ENCODE measurements at regions not wholly inside any gene's neighbourhood (a gene's known extent, or its start where the extent isn't known, plus 50 kb on each side); places are given as distances from the start of the nearest gene placed in this dataset.

DNA sequence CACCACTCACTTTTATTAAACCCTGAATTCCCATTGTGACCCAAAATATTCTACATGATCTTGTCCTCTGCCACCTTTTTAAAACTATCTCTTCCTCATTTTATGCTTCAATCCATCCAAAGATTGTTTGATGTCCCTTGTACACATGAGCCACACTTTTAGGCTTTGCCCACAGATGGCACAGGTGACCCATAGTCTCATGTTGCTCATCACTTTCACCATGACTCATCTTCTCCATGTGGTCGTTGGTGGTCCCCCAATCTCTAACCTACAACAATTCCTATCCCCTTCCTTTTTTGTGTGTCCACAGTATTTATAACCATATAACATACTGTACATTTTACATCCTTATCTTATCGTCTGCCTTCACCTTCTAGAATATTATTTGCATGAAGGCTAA, 271.5 kb upstream of the ZWINT start:
- POLR2A ChIA-PET (ENCODE audit: partially characterized antibody): no interaction called here
- DNase-seq: no peak
- CTCF ChIA-PET (ENCODE audit: partially characterized antibody): no interaction called here
- Mint-ChIP-seq H3K36me3 (no peaks in the 10 kb centered on the region), H3K4me1 (no peaks in the 10 kb centered on the region), H3K9me3 (peaks cover 0 to 21% (median 7%) of the 10 kb centered on the region in 8 donors), H3K27me3 (no peaks in the 10 kb centered on the region), H3K27ac (no peak overlapping the region), H3K4me3 (no peak overlapping the region)
- no peaks in the 10 kb centered on the region for H3K4me1 ChIP-seq (ENCODE audit: insufficient read depth, low read length)
- no peaks in the 10 kb centered on the region for H3K36me3 ChIP-seq (ENCODE audit: insufficient read depth, low read length)
- H3K27ac ChIP-seq (ENCODE audit: low read depth, low read length): no peak overlapping the region
- intact Hi-C loops (cut with micrococcal nuclease): no loop called here
- no peaks in the 10 kb centered on the region for H3K27me3 ChIP-seq (ENCODE audit: insufficient read depth, low read length)
- no peak overlapping the region for H3K4me3 ChIP-seq (ENCODE audit: low read length in 2 of 2)
- H3K9me3 ChIP-seq (ENCODE audit: control insufficient read depth in 1 of 2, low read length in 2 of 2): no peaks in the 10 kb centered on the region

DNA sequence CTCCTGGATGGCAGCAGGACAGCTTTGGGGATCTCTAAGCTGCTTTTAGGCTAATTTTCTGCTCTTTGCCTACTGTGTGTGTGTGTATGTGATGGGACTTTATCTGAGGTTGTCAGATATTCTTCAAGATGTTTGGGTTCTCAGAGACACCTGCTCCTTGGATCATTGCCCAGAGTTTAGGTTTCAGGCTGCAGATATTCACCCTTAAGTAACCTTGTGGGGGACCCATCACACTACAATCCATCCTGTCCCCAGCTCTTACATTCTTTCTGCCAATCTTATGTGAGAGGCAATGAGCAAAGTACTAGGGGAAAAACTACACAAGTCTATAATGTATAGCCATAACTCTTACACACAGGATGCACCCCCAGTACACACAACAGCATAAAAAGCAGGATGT, 263.0 kb upstream of the ZWINT start:
- H3K4me3 Mint-ChIP-seq: no peak overlapping the region

DNA sequence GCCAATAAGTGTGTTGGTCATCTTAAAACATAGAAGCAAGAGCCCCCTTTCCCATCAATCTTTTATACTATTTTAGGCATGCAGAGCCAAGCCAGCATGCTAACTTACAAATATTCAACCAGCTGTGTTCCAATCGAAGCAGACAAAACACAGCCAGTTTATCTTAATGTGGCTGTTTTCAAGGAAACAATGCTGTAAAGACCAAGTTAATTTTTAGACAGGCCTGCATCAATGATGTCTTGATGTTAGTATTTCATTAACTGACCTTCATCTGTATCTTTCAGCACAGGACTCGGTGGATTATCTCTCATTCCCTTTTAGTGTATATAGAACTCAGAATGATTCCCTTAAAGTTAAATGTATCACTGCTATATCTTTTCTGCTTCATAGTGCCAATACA, 262.0 kb upstream of the ZWINT start:
- Mint-ChIP-seq H3K4me3 (peak overlapping the region in 2 of 8 donors; percentile 51 to 74), H3K27ac (no peak overlapping the region), H3K36me3 (no peaks in the 10 kb centered on the region), H3K9me3 (peaks cover 0 to 10% (median 4%) of the 10 kb centered on the region in 8 donors), H3K27me3 (no peaks in the 10 kb centered on the region), H3K4me1 (peaks cover 0 to 3% (median 0%) of the 10 kb centered on the region in 4 donors)
- Histone ChIP-seq H3K4me1 (ENCODE audit: insufficient read depth, low read length) (no peaks in the 10 kb centered on the region), H3K36me3 (ENCODE audit: insufficient read depth, low read length) (no peaks in the 10 kb centered on the region), H3K27me3 (ENCODE audit: insufficient read depth, low read length) (no peaks in the 10 kb centered on the region), H3K27ac (ENCODE audit: low read depth, low read length) (no peak overlapping the region), H3K4me3 (ENCODE audit: low read length in 2 of 2) (no peak overlapping the region), H3K9me3 (ENCODE audit: control insufficient read depth in 1 of 2, low read length in 2 of 2) (no peaks in the 10 kb centered on the region)
- ChIA-PET CTCF (ENCODE audit: partially characterized antibody) (no interaction called here), POLR2A (ENCODE audit: partially characterized antibody) (no interaction called here)
- no peak for DNase-seq
- intact Hi-C loops (cut with micrococcal nuclease): no loop called here

More for the DNA sequence above, 263.0 kb upstream of the ZWINT start:
- no peaks in the 10 kb centered on the region for H3K27me3 Mint-ChIP-seq
- POLR2A ChIA-PET (ENCODE audit: partially characterized antibody): no interaction called here
- H3K27ac Mint-ChIP-seq: no peak overlapping the region
- CTCF ChIA-PET (ENCODE audit: partially characterized antibody): interaction anchor here (0.9 kb wide), 1 partner anchor 10 kb away, joined by 3 read pairs; no protein-coding TSS in a partner anchor
- no peaks in the 10 kb centered on the region for H3K27me3 ChIP-seq (ENCODE audit: insufficient read depth, low read length)
- no peak for DNase-seq
- peaks cover 0 to 10% (median 4%) of the 10 kb centered on the region in 8 donors for H3K9me3 Mint-ChIP-seq
- peaks cover 0 to 3% (median 0%) of the 10 kb centered on the region in 4 donors for H3K4me1 Mint-ChIP-seq
- no peaks in the 10 kb centered on the region for H3K4me1 ChIP-seq (ENCODE audit: insufficient read depth, low read length)
- intact Hi-C loops (cut with micrococcal nuclease): no loop called here
- no peak overlapping the region for H3K4me3 ChIP-seq (ENCODE audit: low read length in 2 of 2)
- no peak overlapping the region for H3K27ac ChIP-seq (ENCODE audit: low read depth, low read length)
- H3K36me3 Mint-ChIP-seq: no peaks in the 10 kb centered on the region
- no peaks in the 10 kb centered on the region for H3K9me3 ChIP-seq (ENCODE audit: control insufficient read depth in 1 of 2, low read length in 2 of 2)
- no peaks in the 10 kb centered on the region for H3K36me3 ChIP-seq (ENCODE audit: insufficient read depth, low read length)

DNA sequence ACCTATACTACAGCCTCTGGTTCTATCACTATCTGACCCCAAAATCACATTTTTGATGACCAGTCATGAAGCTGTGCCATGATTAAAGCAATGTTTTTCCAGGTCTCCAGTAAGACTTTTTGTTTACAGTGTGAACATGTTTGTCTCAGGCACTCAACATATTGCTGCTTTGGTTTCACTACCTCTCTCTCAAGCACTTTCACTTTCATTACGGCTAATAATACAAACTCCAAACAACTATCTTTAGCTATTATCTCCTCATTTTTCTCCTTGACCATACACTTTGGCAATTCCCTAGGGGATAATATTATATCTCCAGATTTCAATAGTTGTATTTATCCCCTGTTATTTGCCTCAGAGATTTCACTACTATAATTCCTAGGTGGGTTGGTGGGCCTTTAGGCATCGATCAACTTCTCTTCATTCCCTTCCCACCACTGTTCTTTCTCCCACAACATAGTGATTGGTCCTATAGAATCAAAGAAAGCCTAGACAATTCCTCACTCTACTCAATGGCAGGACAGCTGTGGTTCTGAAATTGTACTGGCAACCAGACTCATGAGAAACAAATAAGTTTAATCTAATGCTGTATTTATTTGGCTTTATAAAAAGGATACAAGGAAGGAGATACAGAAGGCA, 261.4 kb upstream of the ZWINT start:
- Histone ChIP-seq H3K4me1 (ENCODE audit: insufficient read depth, low read length) (no peaks in the 10 kb centered on the region), H3K27ac (ENCODE audit: low read depth, low read length) (no peak overlapping the region), H3K27me3 (ENCODE audit: insufficient read depth, low read length) (no peaks in the 10 kb centered on the region), H3K36me3 (ENCODE audit: insufficient read depth, low read length) (no peaks in the 10 kb centered on the region), H3K9me3 (ENCODE audit: control insufficient read depth in 1 of 2, low read length in 2 of 2) (no peaks in the 10 kb centered on the region), H3K4me3 (ENCODE audit: low read length in 2 of 2) (no peak overlapping the region)
- DNase-seq: no peak
- POLR2A ChIA-PET (ENCODE audit: partially characterized antibody): no interaction called here
- peak overlapping the region in 6 of 8 donors; percentile 19 to 74 (median 51) for H3K4me3 Mint-ChIP-seq
- H3K27me3 Mint-ChIP-seq: no peaks in the 10 kb centered on the region
- peaks cover 0 to 3% (median 0%) of the 10 kb centered on the region in 4 donors for H3K4me1 Mint-ChIP-seq
- H3K27ac Mint-ChIP-seq: no peak overlapping the region
- H3K36me3 Mint-ChIP-seq: no peaks in the 10 kb centered on the region
- CTCF ChIA-PET (ENCODE audit: partially characterized antibody): no interaction called here
- H3K9me3 Mint-ChIP-seq: peaks cover 0 to 10% (median 5%) of the 10 kb centered on the region in 8 donors
- intact Hi-C loops (cut with micrococcal nuclease): no loop called here

DNA sequence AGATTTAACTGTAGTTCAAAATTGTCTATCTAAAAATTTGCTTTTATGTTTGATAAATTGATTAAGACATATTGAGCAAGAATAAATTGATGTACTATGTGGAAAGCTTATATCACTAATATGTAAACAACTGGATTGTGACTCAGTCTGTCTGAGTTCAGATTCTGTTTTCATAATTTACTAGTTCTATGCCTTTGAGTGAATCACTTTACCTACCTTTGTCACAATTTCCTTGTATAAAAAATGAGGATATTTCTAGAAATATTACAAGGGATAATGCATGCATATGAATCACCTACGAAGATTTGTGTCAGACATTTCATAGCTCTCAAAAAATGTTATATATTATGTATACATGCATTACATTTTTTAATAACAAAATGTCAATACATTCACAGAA, 245.1 kb upstream of the ZWINT start:
- Mint-ChIP-seq H3K27ac (no peak overlapping the region), H3K4me3 (no peak overlapping the region), H3K4me1 (no peaks in the 10 kb centered on the region), H3K27me3 (no peaks in the 10 kb centered on the region), H3K36me3 (no peaks in the 10 kb centered on the region), H3K9me3 (peaks cover 0 to 7% (median 3%) of the 10 kb centered on the region in 8 donors)
- Histone ChIP-seq H3K9me3 (ENCODE audit: control insufficient read depth in 1 of 2, low read length in 2 of 2) (no peaks in the 10 kb centered on the region), H3K4me1 (ENCODE audit: insufficient read depth, low read length) (no peaks in the 10 kb centered on the region), H3K27ac (ENCODE audit: low read depth, low read length) (no peak overlapping the region), H3K4me3 (ENCODE audit: low read length in 2 of 2) (no peak overlapping the region), H3K36me3 (ENCODE audit: insufficient read depth, low read length) (no peaks in the 10 kb centered on the region), H3K27me3 (ENCODE audit: insufficient read depth, low read length) (no peaks in the 10 kb centered on the region)
- no peak for DNase-seq
- intact Hi-C loops (cut with micrococcal nuclease): no loop called here
- ChIA-PET CTCF (ENCODE audit: partially characterized antibody) (no interaction called here), POLR2A (ENCODE audit: partially characterized antibody) (no interaction called here)

DNA sequence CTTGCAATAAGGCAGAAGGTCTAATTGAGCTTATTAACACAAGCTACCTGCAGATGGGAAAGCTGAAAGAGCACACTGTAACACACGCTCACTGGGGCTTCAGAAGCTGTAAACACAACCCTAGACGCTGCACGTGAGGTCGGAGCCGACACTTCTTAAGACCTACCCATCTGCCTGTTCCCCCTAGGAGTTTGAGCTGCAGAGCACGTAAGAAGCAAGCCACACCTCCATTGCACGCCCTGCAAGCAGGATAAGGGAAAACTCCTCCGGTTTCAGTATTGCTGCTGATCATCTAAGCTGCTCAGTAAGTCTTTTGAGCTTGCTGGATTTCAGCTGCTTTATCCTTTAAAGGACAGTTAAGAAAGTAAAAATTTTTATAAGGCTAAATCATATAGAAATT, 244.0 kb upstream of the ZWINT start:
- CTCF ChIA-PET (ENCODE audit: partially characterized antibody): no interaction called here
- POLR2A ChIA-PET (ENCODE audit: partially characterized antibody): no interaction called here

DNA sequence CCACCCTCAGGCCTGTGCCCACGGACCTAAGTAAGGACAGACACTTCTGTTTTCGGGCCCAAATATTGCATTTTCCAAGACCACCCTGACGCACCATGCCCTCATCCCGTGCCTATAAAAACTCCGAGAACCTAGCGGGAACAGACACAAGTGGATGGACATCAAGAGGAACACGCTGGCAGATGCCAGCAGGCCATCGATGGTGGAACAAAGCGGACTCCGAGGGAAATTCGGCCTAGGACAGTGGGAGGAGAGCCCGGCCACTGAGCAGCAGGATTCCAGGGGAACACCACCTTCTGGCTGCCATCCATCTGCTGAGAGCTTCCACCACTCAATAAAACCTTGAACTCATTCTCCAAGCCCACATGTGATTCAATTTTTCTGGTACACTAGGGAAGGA, 243.6 kb upstream of the ZWINT start:
- no peak for DNase-seq
- Histone ChIP-seq H3K36me3 (ENCODE audit: insufficient read depth, low read length) (no peaks in the 10 kb centered on the region), H3K4me1 (ENCODE audit: insufficient read depth, low read length) (no peaks in the 10 kb centered on the region), H3K27me3 (ENCODE audit: insufficient read depth, low read length) (no peaks in the 10 kb centered on the region), H3K4me3 (ENCODE audit: low read length in 2 of 2) (no peak overlapping the region), H3K9me3 (ENCODE audit: control insufficient read depth in 1 of 2, low read length in 2 of 2) (no peaks in the 10 kb centered on the region), H3K27ac (ENCODE audit: low read depth, low read length) (no peak overlapping the region)
- Mint-ChIP-seq H3K4me3 (no peak overlapping the region), H3K27ac (no peak overlapping the region), H3K4me1 (no peaks in the 10 kb centered on the region), H3K9me3 (peaks cover 0 to 7% (median under 1%) of the 10 kb centered on the region in 8 donors), H3K36me3 (no peaks in the 10 kb centered on the region), H3K27me3 (no peaks in the 10 kb centered on the region)
- intact Hi-C loops (cut with micrococcal nuclease): no loop called here
- CTCF ChIA-PET (ENCODE audit: partially characterized antibody): no interaction called here
- POLR2A ChIA-PET (ENCODE audit: partially characterized antibody): no interaction called here

More for the DNA sequence above, 244.0 kb upstream of the ZWINT start:
- H3K4me1 ChIP-seq (ENCODE audit: insufficient read depth, low read length): no peaks in the 10 kb centered on the region
- DNase-seq: no peak
- Mint-ChIP-seq H3K9me3 (peaks cover 0 to 7% (median 1%) of the 10 kb centered on the region in 8 donors), H3K27ac (no peak overlapping the region), H3K36me3 (no peaks in the 10 kb centered on the region), H3K4me3 (no peak overlapping the region), H3K4me1 (no peaks in the 10 kb centered on the region), H3K27me3 (no peaks in the 10 kb centered on the region)
- H3K27ac ChIP-seq (ENCODE audit: low read depth, low read length): no peak overlapping the region
- H3K9me3 ChIP-seq (ENCODE audit: control insufficient read depth in 1 of 2, low read length in 2 of 2): no peaks in the 10 kb centered on the region
- no peak overlapping the region for H3K4me3 ChIP-seq (ENCODE audit: low read length in 2 of 2)
- H3K27me3 ChIP-seq (ENCODE audit: insufficient read depth, low read length): no peaks in the 10 kb centered on the region
- H3K36me3 ChIP-seq (ENCODE audit: insufficient read depth, low read length): no peaks in the 10 kb centered on the region
- intact Hi-C loops (cut with micrococcal nuclease): no loop called here

DNA sequence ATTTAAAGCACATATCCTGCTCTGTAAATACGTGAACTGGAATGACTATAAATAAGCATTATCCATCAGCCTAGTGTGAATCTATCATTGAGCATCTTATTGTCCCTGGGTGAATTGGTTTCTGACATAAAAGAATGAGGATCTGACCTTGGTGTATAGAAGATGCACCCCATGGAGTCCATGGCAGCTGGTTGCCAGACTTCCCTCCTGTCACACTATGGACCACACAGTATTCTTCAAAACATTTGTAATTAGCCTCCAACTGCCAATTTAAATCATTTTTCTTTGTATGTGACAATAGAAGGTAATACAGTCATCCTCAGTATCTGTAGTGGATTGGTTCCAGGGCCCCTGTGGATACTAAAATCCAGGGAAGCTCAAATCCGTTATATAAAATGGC, 238.1 kb upstream of the ZWINT start:
- intact Hi-C loops (cut with micrococcal nuclease): no loop called here
- ChIA-PET POLR2A (ENCODE audit: partially characterized antibody) (no interaction called here), CTCF (ENCODE audit: partially characterized antibody) (no interaction called here)
- Mint-ChIP-seq H3K4me3 (no peak overlapping the region), H3K27me3 (no peaks in the 10 kb centered on the region), H3K36me3 (no peaks in the 10 kb centered on the region), H3K27ac (no peak overlapping the region), H3K9me3 (peaks cover 0 to 5% (median 4%) of the 10 kb centered on the region in 8 donors), H3K4me1 (no peaks in the 10 kb centered on the region)
- no peak for DNase-seq
- no peaks in the 10 kb centered on the region for H3K27me3 ChIP-seq (ENCODE audit: insufficient read depth, low read length)
- H3K4me1 ChIP-seq (ENCODE audit: insufficient read depth, low read length): no peaks in the 10 kb centered on the region
- H3K27ac ChIP-seq (ENCODE audit: low read depth, low read length): no peak overlapping the region
- H3K9me3 ChIP-seq (ENCODE audit: control insufficient read depth in 1 of 2, low read length in 2 of 2): no peaks in the 10 kb centered on the region
- no peaks in the 10 kb centered on the region for H3K36me3 ChIP-seq (ENCODE audit: insufficient read depth, low read length)
- H3K4me3 ChIP-seq (ENCODE audit: low read length in 2 of 2): no peak overlapping the region

All from CD4-positive, alpha-beta memory T cell (primary cell).